Liver (tissue), 8 donors: ENCODE measurements at regions not wholly inside any gene's neighbourhood (a gene's known extent, or its start where the extent isn't known, plus 50 kb on each side); places are given as distances from the start of the nearest gene placed in this dataset.

Source experiments
- DNase-seq: peaks from one replicate; pipeline ENCODE4 v3.0.0-alpha.2; 2017; ENCODE audit warnings: low spot score
- H3K27ac ChIP-seq, 2 donors: one replicate each; pipeline ENCODE4 v1.7.0; 2013; ENCODE audit warnings: inconsistent platforms in 2 of 2, low read length in 2 of 2, control low read depth in 1 of 2, low read depth in 1 of 2, mild to moderate bottlenecking in 1 of 2
- H3K27me3 ChIP-seq, 4 donors: one replicate each; pipeline versions ENCODE4 v1.6.1 to v1.7.0; 2013; ENCODE audit warnings: low read length in 3 of 4, inconsistent platforms in 1 of 4, mild to moderate bottlenecking in 1 of 4, moderate library complexity in 1 of 4; ENCODE audit not compliant: control insufficient read depth in 4 of 4, insufficient read depth in 4 of 4
- H3K36me3 ChIP-seq, 4 donors: one replicate each; pipeline versions ENCODE4 v1.6.1 to v1.7.0; 2013; ENCODE audit warnings: low read length in 3 of 4, mild to moderate bottlenecking in 3 of 4, low read depth in 1 of 4, moderate library complexity in 1 of 4; ENCODE audit not compliant: control insufficient read depth in 4 of 4, insufficient read depth in 3 of 4
- H3K4me1 ChIP-seq, 4 donors: one replicate each; pipeline versions ENCODE4 v1.6.1 to v1.7.0; 2013; ENCODE audit warnings: low read length in 3 of 4, mild to moderate bottlenecking in 3 of 4, moderate library complexity in 1 of 4; ENCODE audit not compliant: control insufficient read depth in 4 of 4, insufficient read depth in 4 of 4
- H3K4me3 ChIP-seq, 3 donors: one replicate each; pipeline versions ENCODE4 v1.6.1 to v1.7.0; 2013; ENCODE audit warnings: low read length in 3 of 3, control low read depth in 1 of 3, low read depth in 1 of 3, mild to moderate bottlenecking in 1 of 3
- H3K9ac ChIP-seq, 2 donors: one replicate each; pipeline ENCODE4 v1.7.0; 2013; ENCODE audit warnings: low read length in 2 of 2, mild to moderate bottlenecking in 2 of 2, moderate library complexity in 2 of 2, control low read depth in 1 of 2, low read depth in 1 of 2
- H3K9me3 ChIP-seq, 4 donors: one replicate each; pipeline versions ENCODE4 v1.6.1 to v1.7.0; 2013; ENCODE audit warnings: low read length in 3 of 4; ENCODE audit not compliant: control insufficient read depth in 4 of 4
- ATF3 ChIP-seq: IDR thresholded peaks from 2 replicates; pipeline ENCODE4 v1.6.1; 2016; ENCODE audit warnings: antibody characterized with exemption
- CTCF ChIP-seq: fragments of 150-350 bp; IDR thresholded peaks from 2 replicates; pipeline ENCODE4 v1.5.1; 2017; ENCODE audit warnings: improper control_type of control experiment, low read depth, low read length; ENCODE audit not compliant: missing input control
- EGR1 ChIP-seq, 2 donors: IDR thresholded peaks; 2 replicates each; pipeline ENCODE4 v1.6.1; 2016 to 2018; ENCODE audit warnings: antibody characterized with exemption in 2 of 2, low read depth in 2 of 2
- FOXA2 ChIP-seq: IDR thresholded peaks from 2 replicates; pipeline ENCODE4 v1.6.1; 2016; ENCODE audit warnings: antibody characterized with exemption
- HNF4A ChIP-seq, 2 donors: conservative IDR thresholded peaks; 2 replicates each; pipeline ENCODE4 v1.6.1; 2016; ENCODE audit warnings: antibody characterized with exemption in 2 of 2, mild to moderate bottlenecking in 2 of 2
- HNF4G ChIP-seq: IDR thresholded peaks from 2 replicates; pipeline ENCODE4 v1.6.1; 2016; ENCODE audit warnings: antibody characterized with exemption
- JUND ChIP-seq, 2 donors: IDR thresholded peaks; 2 replicates each; pipeline ENCODE4 v1.6.1; 2016; ENCODE audit warnings: antibody characterized with exemption in 2 of 2
- NR2F2 ChIP-seq: IDR thresholded peaks from 2 replicates; pipeline ENCODE4 v1.6.1; 2016; ENCODE audit warnings: antibody characterized with exemption
- RAD21 ChIP-seq, 2 donors: IDR thresholded peaks; 2 replicates each; pipeline ENCODE4 v1.6.1; 2016; ENCODE audit warnings: antibody characterized with exemption in 2 of 2, mild to moderate bottlenecking in 2 of 2
- REST ChIP-seq: IDR thresholded peaks from 2 replicates; pipeline ENCODE4 v1.6.1; 2016; ENCODE audit warnings: antibody characterized with exemption, mild to moderate bottlenecking
- RXRA ChIP-seq, 2 donors: IDR thresholded peaks; 2 replicates each; pipeline ENCODE4 v1.6.1; 2017 to 2018; ENCODE audit warnings: antibody characterized with exemption in 2 of 2, mild to moderate bottlenecking in 1 of 2
- SP1 ChIP-seq: IDR thresholded peaks from 2 replicates; pipeline ENCODE4 v1.6.1; 2018; ENCODE audit warnings: antibody characterized with exemption, mild to moderate bottlenecking
- YY1 ChIP-seq: IDR thresholded peaks from 2 replicates; pipeline ENCODE4 v1.6.1; 2016; ENCODE audit warnings: antibody characterized with exemption, mild to moderate bottlenecking
- ZBTB33 ChIP-seq: IDR thresholded peaks from 2 replicates; pipeline ENCODE4 v1.6.1; 2016; ENCODE audit warnings: antibody characterized with exemption
- WGBS: extraction: QIAGEN DNeasy Blood & Tissue Kit; methylation state at CpG from one replicate; pipeline ENCODE4 v1.1.7; 2013; 5-methylcytosine and 5-hydroxymethylcytosine counted together
- donor health status: healthy.
- donor health status: healthy.
- donor health status: healthy.
- donor health status: healthy.
- donor health status: healthy.

GRCh38 chr20:60478533-60478932 is 520.3 kb downstream of the CDH26 start:
- no peak for TF ChIP-seq ZBTB33
- TF ChIP-seq HNF4A (conservative IDR thresholded peaks at IDR 0.05), result no peak
- no peak for TF ChIP-seq JUND (IDR thresholded peaks at IDR 0.05)
- TF ChIP-seq FOXA2, result no peak
- TF ChIP-seq EGR1 (IDR thresholded peaks at IDR 0.05; ENCODE audit: low read depth in 2 of 2), result no peak
- TF ChIP-seq CTCF, result no peak

GRCh38 chr20:60480950-60481742 is 522.9 kb downstream of the CDH26 start:
- no peak for DNase-seq
- no peaks in the 10 kb centered on the region for H3K36me3 ChIP-seq
- H3K4me1 ChIP-seq, result no peaks in the 10 kb centered on the region
- no peak overlapping the region for H3K4me3 ChIP-seq
- H3K9ac ChIP-seq, result no peak overlapping the region
- TF ChIP-seq ATF3 (no peak), RXRA (IDR thresholded peaks at IDR 0.05) (no peak), HNF4G (no peak), REST (no peak), SP1 (no peak), RAD21 (IDR thresholded peaks at IDR 0.05) (no peak), NR2F2 (no peak), HNF4A (conservative IDR thresholded peaks at IDR 0.05) (no peak), JUND (IDR thresholded peaks at IDR 0.05) (no peak), YY1 (no peak)
- no peak overlapping the region for H3K27ac ChIP-seq
- H3K9me3 ChIP-seq, result no peaks in the 10 kb centered on the region
- 72% methylated on average over 25 of the region's 25 CpGs for WGBS
- H3K27me3 ChIP-seq, result peaks cover 0 to 6% (median 3%) of the 10 kb centered on the region in 4 donors

More at GRCh38 chr20:60478533-60478932, 520.3 kb downstream of the CDH26 start:
- H3K27me3 ChIP-seq, result peaks cover 0 to 7% (median 3%) of the 10 kb centered on the region in 4 donors
- no peaks in the 10 kb centered on the region for H3K9me3 ChIP-seq
- H3K27ac ChIP-seq, result no peak overlapping the region
- 74% methylated on average over 7 of the region's 7 CpGs for WGBS
- H3K36me3 ChIP-seq, result no peaks in the 10 kb centered on the region
- no peaks in the 10 kb centered on the region for H3K4me1 ChIP-seq
- no peak for DNase-seq
- no peak overlapping the region for H3K9ac ChIP-seq
- no peak overlapping the region for H3K4me3 ChIP-seq
